GM12891 (cell line): ENCODE measurements at regions not wholly inside any gene's neighbourhood (a gene's known extent, or its start where the extent isn't known, plus 50 kb on each side); places are given as distances from the start of the nearest gene placed in this dataset.
A peak's percentile ranks its signal among the peaks of the same experiment; 100 is the strongest.

ENCODE experiments used
- DNase-seq: peaks from one replicate; pipeline ENCODE4 v3.0.0; 2011; ENCODE audit warnings: low spot score; ENCODE audit not compliant: insufficient read length
- FAIRE-seq: peaks from 2 replicates; lab custom pipeline; 2011; peaks lifted over from hg19 to GRCh38; lab: Jason Lieb, UNC
- PAX5 ChIP-seq: IDR thresholded peaks from 2 replicates; pipeline ENCODE4 v1.6.1; 2011; ENCODE audit warnings: low read length, moderate library complexity, mild to moderate bottlenecking; ENCODE audit not compliant: insufficient read depth, severe bottlenecking
- POLR2A ChIP-seq: IDR thresholded peaks from 2 replicates; pipeline ENCODE4 v1.6.1; 2011; ENCODE audit warnings: low read depth, low read length, control low read depth
- POLR2AphosphoS5 ChIP-seq: IDR thresholded peaks from 2 replicates; pipeline ENCODE4 v1.6.1; 2011; ENCODE audit warnings: low read depth, low read length, control low read depth
- POU2F2 ChIP-seq: IDR thresholded peaks from 2 replicates; pipeline ENCODE4 v1.6.1; 2011; ENCODE audit warnings: low read depth, mild to moderate bottlenecking, control low read depth, low read length, moderate library complexity
- SPI1 ChIP-seq: IDR thresholded peaks from 2 replicates; pipeline ENCODE4 v1.6.1; 2011; ENCODE audit warnings: low read depth, low read length, control low read depth
- TAF1 ChIP-seq: IDR thresholded peaks from 2 replicates; pipeline ENCODE4 v1.6.1; 2011; ENCODE audit warnings: low read depth, low read length, control low read depth

GRCh38 chr11:91691872-91692271, 532.7 kb upstream of the FAT3 start:
- TF ChIP-seq POLR2AphosphoS5 (no peak), PAX5 (no peak), POU2F2 (no peak), POLR2A (no peak), SPI1 (no peak), TAF1 (no peak)
- FAIRE-seq (no peak), DNase-seq (no peak)

GRCh38 chr11:91688672-91689071, 535.9 kb upstream of the FAT3 start:
- TF ChIP-seq TAF1 (no peak), POU2F2 (no peak), POLR2A (no peak), SPI1 (no peak), POLR2AphosphoS5 (no peak), PAX5 (no peak)
- FAIRE-seq: no peak
- DNase-seq: no peak

- DNase-seq (no peak), FAIRE-seq (no peak)
- TF ChIP-seq SPI1 (no peak), POU2F2 (no peak), TAF1 (no peak), POLR2AphosphoS5 (no peak), PAX5 (no peak), POLR2A (no peak)
Observed at GRCh38 chr11:91686700-91687099, 537.9 kb upstream of the FAT3 start.

- TF ChIP-seq PAX5: no peak
- no peak for TF ChIP-seq POU2F2
- TF ChIP-seq TAF1: no peak
- no peak for TF ChIP-seq POLR2AphosphoS5
- TF ChIP-seq SPI1: no peak
- TF ChIP-seq POLR2A: no peak
- no peak for FAIRE-seq
- DNase-seq: no peak
Observed at GRCh38 chr11:91686281-91686680, 538.3 kb upstream of the FAT3 start.

- DNase-seq (no peak), FAIRE-seq (no peak)
- no peak for TF ChIP-seq POU2F2
- TF ChIP-seq POLR2AphosphoS5: no peak
- no peak for TF ChIP-seq SPI1
- no peak for TF ChIP-seq POLR2A
- no peak for TF ChIP-seq TAF1
- TF ChIP-seq PAX5: no peak
Observed at GRCh38 chr11:91673705-91674104, 550.9 kb upstream of the FAT3 start.

GRCh38 chr11:91664521-91664920, 560.1 kb upstream of the FAT3 start:
- FAIRE-seq: no peak
- DNase-seq: no peak
- no peak for TF ChIP-seq POU2F2
- TF ChIP-seq PAX5: no peak
- TF ChIP-seq POLR2A: no peak
- TF ChIP-seq POLR2AphosphoS5: no peak
- no peak for TF ChIP-seq TAF1
- TF ChIP-seq SPI1: no peak

- DNase-seq (no peak), FAIRE-seq (no peak)
- TF ChIP-seq PAX5: no peak
- no peak for TF ChIP-seq TAF1
- no peak for TF ChIP-seq SPI1
- no peak for TF ChIP-seq POLR2AphosphoS5
- no peak for TF ChIP-seq POU2F2
- TF ChIP-seq POLR2A: no peak
Observed at GRCh38 chr11:91660036-91660435, 564.6 kb upstream of the FAT3 start.

GRCh38 chr11:91654686-91655085, 569.9 kb upstream of the FAT3 start:
- TF ChIP-seq PAX5 (no peak), POLR2A (no peak), TAF1 (no peak), POLR2AphosphoS5 (no peak), POU2F2 (no peak), SPI1 (no peak)
- no peak for DNase-seq
- FAIRE-seq: no peak

GRCh38 chr11:91653079-91653754, 571.4 kb upstream of the FAT3 start:
- DNase-seq (no peak), FAIRE-seq (no peak)
- TF ChIP-seq POU2F2 (no peak), TAF1 (no peak), PAX5 (no peak), POLR2AphosphoS5 (no peak), SPI1 (no peak), POLR2A (no peak)

GRCh38 chr11:91650802-91651201, 573.8 kb upstream of the FAT3 start:
- TF ChIP-seq POLR2AphosphoS5: no peak
- no peak for TF ChIP-seq POLR2A
- no peak for DNase-seq
- FAIRE-seq: no peak

- TF ChIP-seq SPI1 (0 out of 2 replicates have a peak, but pooled peaks have one; percentile 20), PAX5 (peak; percentile 50), POLR2AphosphoS5 (no peak)
- no peak for DNase-seq
- no peak for FAIRE-seq
Observed at GRCh38 chr11:91641153-91641552, 583.5 kb upstream of the FAT3 start.
